GM12891 (cell line): ENCODE measurements at regions not wholly inside any gene's neighbourhood (a gene's known extent, or its start where the extent isn't known, plus 50 kb on each side); places are given as distances from the start of the nearest gene placed in this dataset.

Experiments
- POLR2AphosphoS5 ChIP-seq: IDR thresholded peaks from 2 replicates; pipeline ENCODE4 v1.6.1; 2011; ENCODE audit warnings: low read depth, low read length, control low read depth
- POU2F2 ChIP-seq: IDR thresholded peaks from 2 replicates; pipeline ENCODE4 v1.6.1; 2011; ENCODE audit warnings: low read depth, mild to moderate bottlenecking, control low read depth, low read length, moderate library complexity
- TAF1 ChIP-seq: IDR thresholded peaks from 2 replicates; pipeline ENCODE4 v1.6.1; 2011; ENCODE audit warnings: low read depth, low read length, control low read depth

DNA sequence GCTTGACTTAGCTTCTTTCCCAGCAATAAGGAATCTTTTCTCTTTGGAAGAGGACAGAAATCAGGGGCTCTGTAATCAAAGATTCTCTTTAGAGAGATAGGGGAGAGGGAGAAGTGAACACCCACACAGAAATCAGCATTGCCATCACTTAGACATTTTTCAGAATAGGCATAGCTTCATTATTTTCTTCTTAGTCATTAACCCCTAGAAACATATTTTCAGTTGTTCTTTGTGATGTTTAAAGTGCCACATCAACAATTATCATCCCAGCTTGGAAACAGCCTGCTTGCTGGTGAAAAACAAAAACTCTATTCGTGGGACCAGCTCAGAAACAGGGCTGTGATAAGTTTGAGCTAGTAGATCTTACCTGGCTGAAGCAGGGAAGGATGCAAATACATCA is 88.3 kb upstream of the SLC44A3 start:
- TF ChIP-seq POLR2AphosphoS5 (no peak), POU2F2 (no peak), TAF1 (no peak)
